Bronchial epithelial cell (primary cell): ENCODE measurements at regions not wholly inside any gene's neighbourhood (a gene's known extent, or its start where the extent isn't known, plus 50 kb on each side); places are given as distances from the start of the nearest gene placed in this dataset.

Experiments used
- DNase-seq: peaks from one replicate; pipeline ENCODE4 v3.0.0-alpha.2; 2010; ENCODE audit warnings: low read depth
- FAIRE-seq: peaks from 2 replicates; lab custom pipeline; 2011; peaks lifted over from hg19 to GRCh38; lab: Jason Lieb, UNC
- H3K27me3 ChIP-seq: 2 replicates; pipeline ENCODE4 v1.5.1; 2011; ENCODE audit warnings: low read length; ENCODE audit not compliant: control insufficient read depth, insufficient read depth
- H3K36me3 ChIP-seq: 2 replicates; pipeline ENCODE4 v1.5.1; 2011; ENCODE audit warnings: low read length; ENCODE audit not compliant: control insufficient read depth, insufficient read depth
- H3K4me3 ChIP-seq: 2 replicates; pipeline ENCODE4 v1.5.1; 2011; ENCODE audit warnings: mild to moderate bottlenecking, low read depth, low read length, control low read depth
- CTCF ChIP-seq: IDR thresholded peaks from 2 replicates; pipeline ENCODE4 v1.5.1; 2011; ENCODE audit warnings: mild to moderate bottlenecking, moderate library complexity, low read length, control low read depth, inconsistent platforms; ENCODE audit not compliant: insufficient read depth, severe bottlenecking

- no peaks in the 10 kb centered on the region for H3K27me3 ChIP-seq
- no peak for DNase-seq
- no peak for TF ChIP-seq CTCF
- no peaks in the 10 kb centered on the region for H3K36me3 ChIP-seq
- no peak for FAIRE-seq
- H3K4me3 ChIP-seq: no peak overlapping the region
Measured at GRCh38 chr11:87971354-87971753, 203.9 kb downstream of the RAB38 start.

GRCh38 chr11:87970762-87971161 lies 204.5 kb downstream of the RAB38 start:
- no peak for TF ChIP-seq CTCF
- FAIRE-seq: no peak
- DNase-seq: no peak
- no peak overlapping the region for H3K4me3 ChIP-seq
- no peaks in the 10 kb centered on the region for H3K36me3 ChIP-seq
- H3K27me3 ChIP-seq: no peaks in the 10 kb centered on the region

- H3K36me3 ChIP-seq: no peaks in the 10 kb centered on the region
- H3K27me3 ChIP-seq: no peaks in the 10 kb centered on the region
- TF ChIP-seq CTCF: no peak
- no peak for FAIRE-seq
- no peak overlapping the region for H3K4me3 ChIP-seq
- no peak for DNase-seq
Measured at GRCh38 chr11:87967459-87967858, 207.8 kb downstream of the RAB38 start.

GRCh38 chr11:87966694-87967093 lies 208.5 kb downstream of the RAB38 start:
- Histone ChIP-seq H3K27me3 (no peaks in the 10 kb centered on the region), H3K4me3 (no peak overlapping the region), H3K36me3 (no peaks in the 10 kb centered on the region)
- FAIRE-seq (no peak), DNase-seq (no peak)
- no peak for TF ChIP-seq CTCF

- FAIRE-seq (no peak), DNase-seq (no peak)
- Histone ChIP-seq H3K36me3 (no peaks in the 10 kb centered on the region), H3K27me3 (no peaks in the 10 kb centered on the region), H3K4me3 (no peak overlapping the region)
- no peak for TF ChIP-seq CTCF
Measured at GRCh38 chr11:87966216-87966615, 209.0 kb downstream of the RAB38 start.

- no peaks in the 10 kb centered on the region for H3K27me3 ChIP-seq
Measured at GRCh38 chr11:87961606-87962005, 213.6 kb downstream of the RAB38 start.

More at GRCh38 chr11:87961606-87962005, 213.6 kb downstream of the RAB38 start:
- TF ChIP-seq CTCF: no peak
- DNase-seq (no peak), FAIRE-seq (no peak)
- Histone ChIP-seq H3K36me3 (no peaks in the 10 kb centered on the region), H3K4me3 (no peak overlapping the region)
